Cardiac fibroblast (primary cell): ENCODE measurements at regions not wholly inside any gene's neighbourhood (a gene's known extent, or its start where the extent isn't known, plus 50 kb on each side); places are given as distances from the start of the nearest gene placed in this dataset.
"Not testable (repeated sequence)": the region's sequence is repeated elsewhere in the genome, so short reads cannot be mapped to it uniquely, and the experiment has no call there.

Experiments
- DNase-seq, 2 donors: peaks; one replicate each; pipeline versions ENCODE4 v3.0.0 to v3.0.0-alpha.2; 2010; ENCODE audit warnings: low read depth in 2 of 2
- H3K4me3 ChIP-seq, 2 donors: replicated peaks in 1 of 2; 1 replicate in 1 of 2; 2 replicates in 1 of 2; pipeline ENCODE4 v1.5.1; 2011; ENCODE audit warnings: low read depth in 2 of 2, low read length in 2 of 2, mild to moderate bottlenecking in 2 of 2, moderate library complexity in 1 of 2
- TF ChIP-seq, protein P1 (sequence below): IDR thresholded peaks from one replicate; pipeline ENCODE4 v1.5.1; 2011; ENCODE audit warnings: low read depth, mild to moderate bottlenecking, low read length, inconsistent platforms

DNA sequence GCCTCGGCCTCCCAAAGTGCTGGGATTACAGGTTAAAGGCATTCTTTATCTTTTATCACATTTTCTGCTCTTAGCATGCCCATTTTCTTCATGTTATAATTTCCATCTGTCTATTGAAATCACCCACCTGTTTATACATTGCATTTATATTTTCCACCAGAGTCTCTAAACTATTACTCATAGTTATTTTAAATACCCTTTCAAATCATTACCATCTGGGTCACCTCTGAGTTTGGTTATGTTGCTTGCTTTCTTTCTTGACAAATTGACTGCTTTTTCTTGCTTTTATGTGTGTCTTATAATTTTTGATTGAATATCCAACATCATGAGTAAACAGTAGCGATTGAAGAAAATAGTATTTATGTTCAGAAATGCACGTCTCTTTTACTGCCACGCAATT is 71.4 kb downstream of the TMEM270 start:
- no peak for DNase-seq
- H3K4me3 ChIP-seq: no peak overlapping the region
- TF ChIP-seq, protein P1, sequence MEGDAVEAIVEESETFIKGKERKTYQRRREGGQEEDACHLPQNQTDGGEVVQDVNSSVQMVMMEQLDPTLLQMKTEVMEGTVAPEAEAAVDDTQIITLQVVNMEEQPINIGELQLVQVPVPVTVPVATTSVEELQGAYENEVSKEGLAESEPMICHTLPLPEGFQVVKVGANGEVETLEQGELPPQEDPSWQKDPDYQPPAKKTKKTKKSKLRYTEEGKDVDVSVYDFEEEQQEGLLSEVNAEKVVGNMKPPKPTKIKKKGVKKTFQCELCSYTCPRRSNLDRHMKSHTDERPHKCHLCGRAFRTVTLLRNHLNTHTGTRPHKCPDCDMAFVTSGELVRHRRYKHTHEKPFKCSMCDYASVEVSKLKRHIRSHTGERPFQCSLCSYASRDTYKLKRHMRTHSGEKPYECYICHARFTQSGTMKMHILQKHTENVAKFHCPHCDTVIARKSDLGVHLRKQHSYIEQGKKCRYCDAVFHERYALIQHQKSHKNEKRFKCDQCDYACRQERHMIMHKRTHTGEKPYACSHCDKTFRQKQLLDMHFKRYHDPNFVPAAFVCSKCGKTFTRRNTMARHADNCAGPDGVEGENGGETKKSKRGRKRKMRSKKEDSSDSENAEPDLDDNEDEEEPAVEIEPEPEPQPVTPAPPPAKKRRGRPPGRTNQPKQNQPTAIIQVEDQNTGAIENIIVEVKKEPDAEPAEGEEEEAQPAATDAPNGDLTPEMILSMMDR: no peak

- DNase-seq: peak in 1 of 2 donors; percentile 14
- TF ChIP-seq, protein P1: no peak
Measured at GRCh38 chr7:73933091-73933490, 72.1 kb downstream of the TMEM270 start.

GRCh38 chr7:73936967-73937366 is 76.0 kb downstream of the TMEM270 start:
- TF ChIP-seq, protein P1: no peak
- no peak overlapping the region for H3K4me3 ChIP-seq

More at GRCh38 chr7:73933091-73933490, 72.1 kb downstream of the TMEM270 start:
- H3K4me3 ChIP-seq: no peak overlapping the region

GRCh38 chr7:73937650-73938049 is 76.7 kb downstream of the TMEM270 start:
- H3K4me3 ChIP-seq: not testable (repeated sequence)
- peak; percentile 11 to 51 for DNase-seq

More at GRCh38 chr7:73936967-73937366, 76.0 kb downstream of the TMEM270 start:
- DNase-seq: no peak

DNA sequence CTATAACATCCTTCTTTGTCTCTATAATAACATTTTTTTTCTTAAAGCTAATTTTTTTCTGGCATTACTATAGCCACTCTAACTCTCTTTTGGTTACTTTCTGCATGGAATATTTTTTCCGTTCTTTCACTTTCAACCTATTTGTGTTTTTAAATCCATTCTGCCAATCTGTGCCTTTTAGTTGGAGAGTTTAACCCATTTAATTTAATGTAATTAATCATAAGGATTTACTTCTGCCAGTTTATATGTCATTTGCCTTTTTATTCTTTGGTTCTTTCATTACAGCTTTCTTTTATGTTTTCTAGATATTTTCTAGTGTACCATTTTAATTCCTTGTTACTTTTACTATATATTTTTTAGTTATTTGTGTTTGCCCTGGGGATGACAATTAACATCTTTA is 78.6 kb downstream of the TMEM270 start:
- TF ChIP-seq, protein P1: no peak
- DNase-seq: no peak
- H3K4me3 ChIP-seq: no peak overlapping the region

- H3K4me3 ChIP-seq: no peak overlapping the region
- DNase-seq: no peak
- TF ChIP-seq, protein P1: no peak
Measured at GRCh38 chr7:73940701-73941238, 79.8 kb downstream of the TMEM270 start.

DNA sequence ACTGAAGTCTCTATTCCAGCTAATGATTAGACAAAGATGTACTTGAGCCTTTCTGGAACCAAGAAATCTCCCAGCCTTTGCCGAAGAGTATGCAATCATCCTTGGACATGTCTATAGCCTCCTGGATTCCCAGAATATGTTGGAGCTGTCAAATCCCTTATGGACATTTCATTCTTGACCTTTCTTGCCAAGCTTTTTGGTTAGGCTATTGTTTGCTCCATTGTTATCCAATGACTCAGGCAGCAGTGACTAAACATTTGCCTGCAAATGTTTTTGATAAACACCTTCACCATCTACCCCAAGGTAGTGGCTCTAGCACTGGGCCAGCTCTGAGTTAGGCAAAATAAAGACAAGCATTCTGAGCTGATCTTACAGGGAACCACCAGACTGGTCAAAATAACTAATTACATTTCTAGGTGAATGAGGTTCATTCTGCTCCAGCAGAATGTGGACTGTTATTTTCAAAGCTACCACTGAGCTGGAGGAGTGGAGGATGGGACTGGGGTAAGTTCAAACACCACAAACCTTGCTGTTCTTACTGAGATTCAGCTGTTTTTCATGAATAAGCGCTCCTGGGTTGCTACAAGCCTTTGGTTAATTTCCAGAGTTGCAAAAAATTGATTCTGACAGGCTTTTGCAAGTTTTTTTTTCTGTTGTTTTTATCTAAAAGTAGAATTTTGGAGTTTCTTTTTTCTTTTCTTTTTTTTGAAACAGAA is 81.0 kb downstream of the TMEM270 start:
- peak; percentile 76 to 77 for DNase-seq
- TF ChIP-seq, protein P1: no peak
- no peak overlapping the region for H3K4me3 ChIP-seq
